DLD1 (cell line): ENCODE measurements at regions not wholly inside any gene's neighbourhood (a gene's known extent, or its start where the extent isn't known, plus 50 kb on each side); places are given as distances from the start of the nearest gene placed in this dataset.

Source experiments
- in situ Hi-C: cut with HindIII; loops from 2 replicates; pipeline ENCODE4 v1.10.0; 2017; ENCODE audit warnings: low sequenced_read_pairs

DNA sequence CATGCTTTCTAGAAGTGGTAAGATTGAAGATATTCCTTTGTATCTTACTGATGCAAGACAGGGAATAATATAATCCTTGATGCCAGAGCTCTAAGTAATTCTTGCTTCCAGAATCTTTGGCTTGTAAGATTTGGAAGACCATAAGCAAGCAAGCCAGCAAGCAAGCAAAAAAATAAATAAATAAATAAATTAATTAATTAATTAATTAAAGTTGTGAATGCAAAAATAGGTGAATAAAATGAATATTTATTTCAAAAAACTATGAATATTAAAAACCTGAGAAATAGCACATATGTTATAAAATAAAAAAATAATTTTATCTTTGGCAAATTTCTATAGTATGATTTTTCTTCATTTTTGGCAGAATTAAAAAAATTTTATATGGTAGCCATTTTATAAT, 750.2 kb upstream of the ARRDC4 start:
- in situ Hi-C loops: no loop called here

- in situ Hi-C loops: no loop called here
These were observed 744.9 kb upstream of the ARRDC4 start for GRCh38 chr15:97215629-97216028.

DNA sequence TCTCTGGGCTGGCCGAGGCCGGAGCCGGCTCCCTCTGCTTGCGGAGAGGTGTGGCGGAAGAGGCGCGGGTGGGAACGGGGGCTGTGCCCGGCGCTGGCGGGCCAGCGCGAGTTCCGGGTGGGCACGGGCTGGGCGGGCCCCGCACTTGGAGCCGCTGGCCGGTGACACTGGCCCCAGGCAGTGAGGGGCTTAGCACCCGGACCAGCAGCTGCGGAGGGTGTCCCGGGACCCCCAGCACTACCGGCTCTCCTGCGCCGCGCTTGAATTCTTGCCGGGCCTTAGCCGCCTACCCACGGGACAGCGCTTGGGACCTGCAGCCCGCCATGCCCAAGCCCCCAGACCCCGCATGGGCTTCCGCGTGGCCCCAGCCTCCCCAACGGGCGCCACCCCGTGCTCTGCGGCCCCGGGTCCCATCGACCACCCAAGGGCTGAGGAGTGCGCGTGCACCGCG, 736.3 kb upstream of the ARRDC4 start:
- in situ Hi-C loops: no loop called here

- in situ Hi-C loops: no loop called here
These were observed 725.5 kb upstream of the ARRDC4 start for GRCh38 chr15:97234851-97235610.

- in situ Hi-C loops: no loop called here
These were observed 724.9 kb upstream of the ARRDC4 start for GRCh38 chr15:97235611-97235985.

GRCh38 chr15:97236140-97236539, 724.4 kb upstream of the ARRDC4 start:
- in situ Hi-C loops: no loop called here

DNA sequence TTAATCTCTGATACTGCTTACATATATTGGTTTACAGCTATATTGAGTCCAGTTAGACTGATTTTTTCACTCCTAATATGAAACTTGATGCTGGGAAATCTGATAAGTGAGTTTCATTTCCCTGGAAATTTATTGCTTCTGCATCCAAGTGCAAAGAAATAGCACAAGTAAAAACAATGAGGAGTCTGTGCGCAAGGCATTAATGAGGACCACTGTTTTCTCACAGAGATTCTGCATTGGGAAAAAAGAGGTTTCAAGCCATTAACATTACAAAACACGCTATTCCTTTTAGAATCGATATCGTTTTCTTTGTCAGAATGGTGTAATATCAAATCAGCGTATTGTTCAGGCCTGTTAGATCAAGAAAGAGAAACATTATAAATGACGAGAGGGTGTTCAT, 723.3 kb upstream of the ARRDC4 start:
- in situ Hi-C loops: no loop called here

- in situ Hi-C loops: no loop called here
These were observed 712.1 kb upstream of the ARRDC4 start for GRCh38 chr15:97248376-97248775.

DNA sequence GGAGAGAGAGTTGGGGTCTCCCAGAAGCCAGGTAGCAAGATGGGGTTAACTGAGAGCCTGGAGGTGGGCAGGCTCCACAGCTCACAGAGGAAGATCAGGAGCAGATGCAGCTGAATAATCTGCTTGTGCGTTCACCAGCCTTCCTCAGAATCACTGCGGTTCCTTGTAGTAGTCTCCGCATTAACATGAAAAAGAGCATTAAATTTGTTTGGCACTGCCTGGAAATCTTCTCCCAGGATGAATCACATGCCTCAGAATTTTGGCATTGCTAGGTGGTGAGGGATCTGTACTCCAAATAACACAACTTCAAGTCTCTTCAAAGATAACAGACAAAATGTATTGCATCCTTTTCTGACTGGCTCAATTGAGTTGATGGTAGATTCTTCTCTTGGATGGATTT, 700.6 kb upstream of the ARRDC4 start:
- in situ Hi-C loops: no loop called here

- in situ Hi-C loops: no loop called here
These were observed 659.3 kb upstream of the ARRDC4 start for GRCh38 chr15:97301166-97301565.

- in situ Hi-C loops: no loop called here
These were observed 644.1 kb upstream of the ARRDC4 start for GRCh38 chr15:97316362-97316761.

DNA sequence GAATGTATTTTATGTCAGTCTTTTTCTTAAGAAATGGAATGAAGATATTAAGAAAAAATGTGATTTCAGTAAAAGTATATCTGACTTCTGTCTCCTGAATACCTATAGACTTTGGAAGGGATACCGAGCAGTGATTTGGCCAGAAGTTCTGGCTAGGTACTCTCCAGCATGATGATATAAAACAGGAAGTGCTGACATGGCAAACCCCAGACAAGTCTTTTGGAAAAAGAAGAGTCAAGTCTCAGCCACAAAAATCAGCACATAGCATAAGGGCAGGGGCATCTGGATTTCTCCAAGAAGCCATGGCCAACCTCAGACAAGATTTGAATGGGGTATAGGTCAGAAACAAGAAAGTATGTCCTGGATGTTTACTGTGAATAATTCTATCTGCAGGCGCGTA, 643.3 kb upstream of the ARRDC4 start:
- in situ Hi-C loops: no loop called here

DNA sequence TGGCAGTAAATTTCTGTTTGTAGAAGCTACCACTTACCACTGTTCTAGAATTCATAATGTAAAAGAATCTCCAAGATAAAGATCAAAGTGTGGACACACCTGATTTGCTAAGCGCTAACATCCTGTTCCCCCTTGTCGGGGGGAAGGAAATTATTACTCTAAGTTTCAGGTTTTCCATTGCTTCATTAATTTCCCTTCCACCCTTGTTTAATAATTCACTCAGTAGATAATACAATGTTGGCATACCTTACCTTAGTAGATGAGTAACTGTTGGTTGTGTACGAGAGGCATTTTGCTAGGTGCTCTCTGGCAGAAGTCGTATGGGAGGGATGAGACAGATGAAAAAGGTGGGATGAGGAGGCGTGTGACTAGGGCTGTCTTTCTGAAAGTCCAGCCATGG, 641.2 kb upstream of the ARRDC4 start:
- in situ Hi-C loops: no loop called here

- in situ Hi-C loops: no loop called here
These were observed 614.3 kb upstream of the ARRDC4 start for GRCh38 chr15:97346221-97346620.

DNA sequence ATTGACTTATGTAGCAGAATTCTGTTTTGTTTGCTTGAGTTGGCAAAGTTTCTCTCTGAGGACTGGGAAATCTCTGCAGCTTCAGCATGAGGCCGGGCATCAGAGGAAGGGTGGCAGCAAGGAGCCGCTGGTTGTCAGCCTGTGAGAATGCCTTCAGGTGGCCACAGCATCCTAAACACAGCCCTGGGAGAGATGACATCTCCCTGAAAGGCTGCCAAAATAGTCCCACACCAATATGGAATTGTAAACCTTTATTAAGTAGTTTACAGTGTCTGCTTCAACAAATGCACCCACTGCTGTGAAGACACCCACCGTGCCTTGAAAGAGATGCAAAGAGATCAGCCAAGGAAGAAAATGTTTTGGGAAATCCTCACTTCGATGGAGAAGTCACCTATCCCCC, 609.7 kb upstream of the ARRDC4 start:
- in situ Hi-C loops: no loop called here

DNA sequence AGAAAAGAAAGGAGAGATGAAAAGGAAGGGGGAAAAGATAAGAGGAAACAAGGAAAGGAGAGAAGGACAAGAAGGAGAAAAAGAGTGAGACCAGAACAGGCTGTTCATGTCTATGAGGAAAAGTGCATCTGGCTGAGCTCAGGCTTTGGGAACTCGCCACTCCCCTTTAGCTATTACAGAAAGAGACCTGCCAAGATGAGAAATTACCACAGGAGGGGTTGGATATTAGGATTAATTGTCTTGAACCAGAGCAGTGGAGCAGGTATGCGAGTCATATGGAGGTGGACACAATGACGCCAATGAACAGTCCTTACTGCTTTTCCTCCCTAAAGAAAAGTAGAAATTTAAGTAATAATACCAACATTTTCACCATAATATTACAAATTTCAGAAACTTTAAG, 577.0 kb upstream of the ARRDC4 start:
- in situ Hi-C loops: no loop called here

GRCh38 chr15:97386940-97387339, 573.6 kb upstream of the ARRDC4 start:
- in situ Hi-C loops: no loop called here

GRCh38 chr15:97401195-97401594, 559.3 kb upstream of the ARRDC4 start:
- in situ Hi-C loops: no loop called here

DNA sequence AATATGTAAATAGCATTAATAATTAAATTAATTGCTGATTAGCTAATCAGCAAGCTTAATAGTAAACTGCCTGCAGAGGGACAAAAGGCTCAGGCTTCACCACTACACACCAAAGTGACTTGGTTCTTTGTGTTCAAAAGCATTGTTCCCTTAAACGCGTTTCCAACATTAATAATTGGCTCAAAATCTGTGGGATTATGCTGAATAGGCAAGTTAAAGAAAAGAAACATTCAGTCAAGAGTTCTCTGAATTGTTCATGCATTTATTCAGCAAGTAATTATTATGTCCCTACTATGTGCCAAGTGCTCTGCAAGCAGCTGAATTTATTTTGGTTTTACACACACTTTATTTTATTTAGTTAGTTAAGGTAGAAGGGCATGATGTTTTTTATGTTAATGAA, 558.5 kb upstream of the ARRDC4 start:
- in situ Hi-C loops: no loop called here

DNA sequence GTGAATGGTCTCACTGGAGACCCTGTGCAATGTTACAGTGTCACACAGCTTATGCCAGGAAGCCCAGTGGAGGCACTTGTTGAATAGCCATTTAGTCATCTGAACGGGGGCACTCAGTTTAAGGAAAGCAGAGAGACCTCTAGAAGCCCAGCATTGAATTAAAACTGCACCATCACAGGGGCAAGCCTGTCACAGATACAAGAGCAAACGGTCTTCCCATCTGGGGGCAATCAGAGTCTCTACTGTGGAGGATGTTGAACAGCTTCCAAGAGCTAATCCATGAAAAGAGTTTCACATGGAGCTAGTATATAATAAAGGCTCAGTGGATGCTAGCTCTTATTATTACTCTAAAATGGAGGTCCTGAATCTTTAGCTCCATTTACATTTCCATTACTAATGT, 553.7 kb upstream of the ARRDC4 start:
- in situ Hi-C loops: no loop called here

GRCh38 chr15:97410897-97411575, 549.5 kb upstream of the ARRDC4 start:
- in situ Hi-C loops: no loop called here

DNA sequence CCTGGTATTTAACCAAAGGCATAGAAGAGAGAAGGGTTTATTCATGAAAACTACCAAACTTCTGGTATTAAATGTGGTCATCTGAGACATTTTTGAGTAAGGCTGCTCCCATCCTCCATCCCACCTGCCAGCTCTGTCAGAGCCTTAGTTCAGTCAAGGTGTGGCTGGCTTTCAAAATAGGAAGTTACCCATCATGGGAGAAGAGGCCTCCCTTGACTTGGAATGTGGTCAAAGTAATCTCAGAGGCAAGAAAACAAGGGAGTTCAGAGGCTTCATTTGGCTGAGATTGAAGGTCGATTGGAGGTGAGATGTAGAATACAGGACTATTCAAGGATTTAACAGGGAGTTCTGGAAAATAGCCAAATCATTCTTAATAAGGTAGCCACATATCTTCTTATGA, 540.4 kb upstream of the ARRDC4 start:
- in situ Hi-C loops: no loop called here

GRCh38 chr15:97425596-97425995, 534.9 kb upstream of the ARRDC4 start:
- in situ Hi-C loops: no loop called here
